ENCODE measurements at regions not wholly inside any gene's neighbourhood (a gene's known extent, or its start where the extent isn't known, plus 50 kb on each side); places are given as distances from the start of the nearest gene placed in this dataset.
A peak's percentile ranks its signal among the peaks of the same experiment; 100 is the strongest.

GRCh38 chr15:47293466-47294162, 423.7 kb upstream of the SEMA6D start:
- DNase-seq: no peak

DNA sequence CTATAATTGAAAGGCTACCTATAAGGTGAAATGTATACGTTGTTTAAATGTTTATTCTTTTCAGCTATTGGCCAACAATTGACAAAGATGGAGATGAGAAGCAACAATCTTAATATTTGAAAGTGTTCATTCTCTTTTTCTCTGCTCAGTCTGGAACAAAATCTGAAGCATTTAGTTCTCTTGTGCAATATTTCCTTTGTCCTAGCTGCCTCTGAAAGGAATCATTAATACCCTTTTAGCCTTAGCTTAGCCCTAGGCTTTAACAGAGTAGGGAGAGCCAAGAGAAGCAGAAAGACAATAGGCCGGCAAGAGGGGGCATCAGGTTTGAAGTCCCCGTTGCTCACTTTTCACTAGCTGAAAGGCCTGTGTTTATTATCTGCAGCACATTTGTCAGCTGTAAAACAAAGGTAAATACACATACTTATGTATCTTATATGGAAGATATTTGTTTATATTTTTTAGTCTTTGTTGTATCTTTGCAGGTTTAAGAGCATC, 422.5 kb upstream of the SEMA6D start:
- no peak for DNase-seq

GRCh38 chr15:47296881-47297280, 420.4 kb upstream of the SEMA6D start:
- no peak for DNase-seq

DNA sequence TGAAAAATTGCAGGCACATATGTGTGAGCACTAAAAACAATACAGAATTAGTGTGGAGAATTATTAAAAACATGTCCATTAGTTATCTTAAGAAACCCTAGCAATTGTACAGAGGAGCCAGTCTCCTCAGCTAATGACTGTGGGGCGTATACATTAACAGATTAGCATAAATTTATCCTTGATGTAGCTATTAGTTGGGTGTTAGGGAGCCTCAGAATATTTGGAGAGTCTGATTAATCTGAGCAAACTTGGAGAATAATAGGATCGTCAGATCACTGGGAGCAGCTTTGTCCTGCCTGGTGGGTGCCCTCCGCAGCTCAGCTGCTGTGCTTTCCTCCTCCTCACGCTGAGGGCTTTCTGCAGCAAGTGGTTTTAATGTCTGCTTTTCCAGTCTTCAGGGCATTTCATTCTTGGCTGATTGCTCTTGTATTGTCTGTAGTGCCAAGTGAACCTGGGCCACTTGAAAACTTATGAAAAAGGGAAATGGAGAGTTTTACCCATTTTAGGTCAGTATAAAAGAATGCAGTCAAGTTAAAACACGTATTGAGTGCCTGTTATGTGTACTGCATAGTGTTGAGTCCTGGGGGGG, 417.4 kb upstream of the SEMA6D start:
- no peak for DNase-seq

GRCh38 chr15:47300596-47300995, 416.7 kb upstream of the SEMA6D start:
- no peak for DNase-seq

- DNase-seq: no peak
These were observed 415.8 kb upstream of the SEMA6D start for GRCh38 chr15:47301481-47301880.

DNA sequence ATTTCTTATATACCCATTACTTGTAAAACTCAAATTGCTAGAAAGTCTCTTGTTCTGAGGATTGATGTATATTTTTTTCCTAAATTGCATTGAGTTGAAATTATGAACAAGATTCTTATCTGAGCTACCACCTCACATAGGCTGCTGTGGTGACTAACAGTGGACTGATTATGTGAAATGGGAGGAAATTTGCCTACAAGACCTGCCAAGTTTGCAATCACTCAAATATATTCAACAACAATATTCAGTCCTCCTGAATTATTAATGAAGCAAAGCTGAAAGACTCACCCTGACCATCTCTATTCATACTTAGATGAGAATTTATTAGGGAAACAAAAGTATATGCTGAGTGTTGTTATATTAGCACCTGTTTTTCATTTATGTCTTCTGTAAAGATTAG, 412.6 kb upstream of the SEMA6D start:
- DNase-seq: no peak

DNA sequence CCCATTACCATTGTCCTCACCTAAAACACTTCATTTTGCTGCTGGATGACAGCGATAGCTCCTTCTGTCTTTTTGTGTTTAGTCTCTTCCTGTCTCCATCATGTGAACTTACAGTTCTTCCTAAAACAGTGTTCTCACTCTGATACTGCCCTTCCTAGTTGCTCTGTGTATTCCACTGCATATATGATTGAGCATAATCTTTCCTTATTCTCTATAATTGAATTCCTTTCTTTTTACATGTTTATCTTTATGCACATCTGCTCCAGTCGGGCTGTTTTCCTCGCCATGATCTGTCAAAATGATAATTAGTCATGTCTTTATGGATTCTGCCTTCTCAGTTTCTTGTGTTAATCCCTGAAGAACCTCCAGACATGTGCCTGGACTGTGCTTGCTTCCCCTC, 405.1 kb upstream of the SEMA6D start:
- DNase-seq: no peak

GRCh38 chr15:47326410-47327333, 390.6 kb upstream of the SEMA6D start:
- DNase-seq: no peak

DNA sequence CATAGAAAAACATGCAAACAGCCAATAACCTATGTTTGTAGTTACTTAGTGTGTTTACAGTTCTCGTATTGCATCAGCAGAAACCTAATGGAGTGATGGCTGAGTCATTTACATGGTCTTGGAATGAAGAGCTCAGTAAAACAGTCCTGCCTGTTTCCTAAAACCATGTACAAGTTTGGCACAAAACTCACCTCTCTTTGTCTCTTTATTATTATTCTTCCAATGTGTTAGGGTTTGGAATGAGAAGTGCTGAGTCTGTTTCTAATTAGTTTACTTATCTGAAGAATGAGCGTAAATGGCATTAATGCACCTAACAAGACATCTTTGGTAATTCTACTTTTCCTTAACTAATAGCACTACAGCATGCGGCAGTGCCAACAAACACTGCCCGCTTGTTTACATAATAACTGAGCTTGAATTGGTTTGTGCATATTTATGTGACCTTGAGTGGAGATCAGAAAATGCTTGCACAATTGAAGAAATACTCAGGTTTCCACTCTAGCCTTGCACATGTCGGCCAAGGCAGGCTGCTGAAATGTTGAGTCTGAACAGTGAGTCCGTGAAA, 385.4 kb upstream of the SEMA6D start:
- peak; percentile 18 for DNase-seq

GRCh38 chr15:47332481-47332880, 384.8 kb upstream of the SEMA6D start:
- no peak for DNase-seq

DNA sequence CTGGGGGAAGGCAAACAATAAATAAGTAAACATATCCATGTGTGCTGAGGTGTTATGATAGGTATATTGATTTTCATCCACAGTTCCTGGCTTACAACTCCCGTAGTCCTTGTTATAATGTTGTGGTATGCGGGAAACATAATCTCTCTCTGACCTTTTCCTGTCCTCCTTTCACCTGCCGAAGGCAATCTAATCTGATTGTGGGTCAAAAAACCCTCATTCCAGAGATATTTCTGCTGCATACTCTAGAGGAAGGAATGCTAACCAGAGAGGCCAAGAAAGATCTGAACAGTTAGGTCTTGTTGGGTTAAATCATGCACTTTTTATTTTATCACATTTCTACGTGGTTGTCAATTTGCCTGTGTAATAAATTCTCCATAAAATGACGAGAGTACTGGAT, 383.6 kb upstream of the SEMA6D start:
- DNase-seq: no peak

DNA sequence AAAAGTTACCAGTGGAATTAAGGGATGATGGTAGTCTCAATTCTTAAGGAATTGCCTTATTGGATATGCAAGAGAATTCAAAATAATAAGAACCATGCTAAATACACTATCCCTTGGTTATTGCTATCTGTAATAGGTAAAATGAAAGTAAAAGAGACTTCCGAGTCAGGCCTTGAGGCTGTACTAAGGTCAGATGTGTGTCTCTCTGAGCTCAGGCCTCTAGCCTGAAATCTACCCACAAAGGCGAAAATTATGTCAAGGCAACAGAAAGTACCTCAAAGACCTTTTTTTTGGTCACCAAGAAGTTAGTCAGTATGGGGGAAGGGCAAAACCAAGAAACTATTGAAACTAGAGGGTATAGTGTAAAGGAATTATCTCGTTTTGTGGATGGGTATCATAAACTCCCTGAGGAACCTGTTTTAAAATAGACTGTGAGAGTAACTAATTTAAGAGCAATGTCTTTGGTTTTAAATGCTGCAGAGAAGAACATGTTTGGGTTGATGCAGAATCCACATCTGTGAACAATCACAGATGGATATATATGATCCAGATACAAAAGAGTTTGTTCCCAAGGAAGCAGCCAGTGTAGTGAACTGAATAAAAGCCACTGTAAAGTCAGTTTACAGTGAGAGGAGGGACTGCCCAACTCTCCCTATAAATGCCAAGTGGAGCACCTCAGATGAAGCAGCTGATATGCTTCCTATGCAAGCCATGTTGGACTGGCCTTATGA, 382.3 kb upstream of the SEMA6D start:
- DNase-seq: no peak

DNA sequence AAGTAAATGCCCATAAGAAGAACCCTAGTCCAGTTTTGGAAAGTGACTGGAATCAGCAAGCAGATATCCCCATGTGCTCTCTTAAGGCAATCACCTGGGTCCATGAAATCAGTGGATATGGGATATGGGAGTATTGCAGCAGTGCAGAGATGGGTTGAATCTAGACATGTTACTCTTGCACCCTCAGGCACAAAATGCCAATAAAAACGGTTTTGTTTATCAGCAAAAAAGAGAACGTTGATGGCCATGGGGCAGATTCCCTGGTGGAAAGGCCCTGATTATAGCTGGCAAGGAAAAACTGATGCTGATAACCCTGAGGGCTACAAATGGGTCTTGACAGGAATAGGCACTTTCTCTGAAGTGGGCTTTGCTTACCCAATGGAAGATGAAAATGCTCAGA, 380.2 kb upstream of the SEMA6D start:
- DNase-seq: no peak

DNA sequence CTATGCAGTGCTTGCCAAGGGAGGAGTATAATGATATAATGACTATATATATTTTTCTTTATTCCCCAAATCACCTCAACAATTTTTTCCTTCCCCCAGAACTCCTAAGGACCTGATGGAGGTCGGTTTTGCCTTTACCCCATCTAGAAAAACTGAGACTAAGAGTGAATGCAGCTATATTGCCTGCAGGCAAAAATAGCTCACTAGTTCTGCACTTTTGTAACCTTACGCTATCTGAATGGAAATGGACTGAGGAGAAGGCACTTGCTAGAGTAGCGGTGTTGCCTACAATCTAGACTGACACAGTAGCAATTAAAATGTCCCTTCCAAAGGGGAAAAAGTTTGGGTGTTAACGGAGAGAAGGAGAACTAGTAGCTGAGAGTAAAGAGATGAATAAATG, 379.5 kb upstream of the SEMA6D start:
- no peak for DNase-seq

- DNase-seq: no peak
These were observed 378.5 kb upstream of the SEMA6D start for GRCh38 chr15:47338771-47339170.

DNA sequence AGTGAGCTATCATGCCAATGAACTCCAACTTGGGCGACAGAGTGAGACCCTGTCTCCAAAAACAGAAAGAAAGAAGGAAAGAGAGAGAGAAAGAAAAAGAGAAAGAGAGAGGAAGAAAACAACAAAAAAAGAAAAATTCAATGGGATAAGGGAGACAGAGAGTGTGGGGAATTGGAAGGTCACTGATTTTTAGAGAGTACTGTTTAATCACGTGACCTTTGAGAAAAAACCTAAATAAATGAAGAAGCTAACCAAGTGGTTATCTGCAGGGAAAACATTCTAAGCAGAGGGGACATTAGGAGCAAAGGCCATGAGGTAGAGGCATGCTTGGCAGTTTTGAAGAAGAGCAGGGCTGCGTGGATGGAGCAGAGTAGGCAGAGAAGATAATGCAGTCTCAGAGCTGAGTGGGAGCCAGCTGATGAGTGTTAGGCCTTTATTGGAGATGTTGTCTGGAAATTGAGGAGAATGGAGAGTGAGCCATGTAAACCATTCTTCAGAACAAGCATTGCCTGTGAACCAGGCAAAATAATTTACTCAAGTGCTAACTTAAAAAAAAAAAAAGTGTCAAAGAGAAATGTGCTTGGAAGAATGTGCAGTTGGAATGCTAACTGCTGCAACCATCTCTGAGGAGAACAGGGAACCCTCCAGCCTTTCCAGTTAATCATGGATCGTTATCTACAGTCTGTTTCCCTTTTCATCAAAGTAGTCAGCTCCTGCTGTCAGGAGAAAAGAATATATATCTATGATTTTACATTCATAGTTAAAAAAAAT, 377.3 kb upstream of the SEMA6D start:
- DNase-seq: no peak

DNA sequence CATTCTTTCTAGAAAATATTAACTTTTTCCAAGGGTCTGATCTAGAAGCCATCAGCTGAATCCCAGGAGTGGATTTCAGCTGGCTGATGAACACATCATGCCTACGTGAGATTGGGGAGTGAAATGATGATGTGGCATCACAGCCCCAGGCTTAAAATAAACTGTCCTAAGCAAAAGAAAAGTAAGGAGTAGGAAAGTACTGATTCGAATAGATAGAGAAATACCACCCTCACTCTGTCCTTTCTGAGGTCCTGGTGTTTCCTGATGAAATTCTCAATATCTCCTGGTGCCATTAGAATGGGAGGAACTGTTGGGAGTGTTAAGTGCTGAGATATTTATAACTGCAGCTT, 376.8 kb upstream of the SEMA6D start:
- no peak for DNase-seq

GRCh38 chr15:47349179-47349578, 368.1 kb upstream of the SEMA6D start:
- no peak for DNase-seq

- DNase-seq: no peak
These were observed 365.8 kb upstream of the SEMA6D start for GRCh38 chr15:47351501-47351900.

DNA sequence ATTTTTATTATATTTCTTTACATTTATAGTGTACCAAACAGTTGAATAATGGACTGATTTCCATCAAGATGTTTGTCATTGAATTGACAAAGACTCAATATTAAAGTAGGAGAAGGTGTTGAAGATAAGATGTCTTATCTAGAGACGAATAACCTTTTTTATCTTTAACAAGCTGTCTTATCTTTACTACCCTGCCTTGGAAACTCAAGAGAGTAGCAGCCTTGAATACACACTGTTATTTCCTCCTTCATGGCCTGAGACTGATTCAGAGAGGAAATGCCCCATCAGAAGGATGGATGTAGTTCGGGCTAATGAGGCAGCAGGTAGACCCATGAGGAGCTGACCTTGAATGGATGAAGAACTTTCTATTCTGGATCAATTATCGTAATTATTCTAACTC, 365.1 kb upstream of the SEMA6D start:
- DNase-seq: no peak

DNA sequence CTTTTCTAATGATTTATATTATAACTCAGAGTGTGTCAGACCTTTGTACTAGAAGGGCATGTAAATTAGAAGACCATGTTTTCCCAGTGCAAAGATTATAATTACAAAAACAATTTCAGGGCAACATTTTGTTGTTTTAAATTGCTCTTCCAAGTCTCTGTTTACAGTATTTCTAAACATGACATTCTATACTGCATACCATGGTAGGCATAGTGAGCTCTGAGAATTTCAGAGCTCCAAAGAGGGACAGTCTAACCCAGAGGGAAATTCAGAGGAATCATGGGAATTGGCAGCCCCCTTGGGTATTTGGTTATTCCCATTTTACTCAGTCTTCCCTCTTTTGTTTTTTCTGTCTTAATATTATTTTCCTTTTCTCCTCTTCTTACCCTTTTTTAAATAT, 361.5 kb upstream of the SEMA6D start:
- no peak for DNase-seq
